ENCODE measurements at regions not wholly inside any gene's neighbourhood (a gene's known extent, or its start where the extent isn't known, plus 50 kb on each side); places are given as distances from the start of the nearest gene placed in this dataset.
"Not testable (repeated sequence)": the region's sequence is repeated elsewhere in the genome, so short reads cannot be mapped to it uniquely, and the experiment has no call there.

DNA sequence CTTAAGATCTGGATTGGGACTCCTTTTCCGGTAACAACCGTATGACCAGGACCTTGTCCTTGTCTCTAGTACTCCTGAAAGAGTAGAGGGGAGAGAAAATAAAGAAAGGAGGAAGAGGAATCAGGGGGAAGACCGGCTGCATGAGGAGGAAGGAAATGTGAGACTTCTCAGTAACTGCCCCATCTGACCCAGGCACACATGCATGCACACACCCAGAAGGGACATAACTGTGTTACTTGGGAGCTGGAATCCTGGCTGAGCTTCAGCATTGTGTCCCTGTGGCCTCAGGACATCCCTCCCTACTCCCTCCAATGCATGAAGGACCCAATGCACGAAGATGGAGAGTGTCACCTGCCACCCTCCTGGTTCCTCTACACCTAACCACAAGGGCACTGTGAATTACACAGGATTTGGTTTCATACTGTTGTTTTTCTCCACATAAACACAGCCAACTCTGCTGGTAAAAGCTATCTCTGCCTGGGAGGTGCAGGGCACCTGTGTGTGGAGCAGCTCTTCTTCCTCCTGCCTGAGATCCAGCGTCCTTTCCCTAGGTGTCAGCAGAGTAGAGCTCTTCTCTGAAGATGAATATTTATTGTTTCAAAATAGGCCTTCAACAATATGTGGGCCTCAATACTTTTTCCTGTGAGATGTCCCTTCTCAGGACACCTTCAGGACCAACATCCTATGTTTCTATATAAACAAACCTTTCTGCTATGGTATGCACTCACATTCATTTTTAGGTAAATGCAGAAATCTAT is 574.1 kb upstream of the ID2 start:
- DNase-seq (ENCODE audit: low spot score) = no peak

DNA sequence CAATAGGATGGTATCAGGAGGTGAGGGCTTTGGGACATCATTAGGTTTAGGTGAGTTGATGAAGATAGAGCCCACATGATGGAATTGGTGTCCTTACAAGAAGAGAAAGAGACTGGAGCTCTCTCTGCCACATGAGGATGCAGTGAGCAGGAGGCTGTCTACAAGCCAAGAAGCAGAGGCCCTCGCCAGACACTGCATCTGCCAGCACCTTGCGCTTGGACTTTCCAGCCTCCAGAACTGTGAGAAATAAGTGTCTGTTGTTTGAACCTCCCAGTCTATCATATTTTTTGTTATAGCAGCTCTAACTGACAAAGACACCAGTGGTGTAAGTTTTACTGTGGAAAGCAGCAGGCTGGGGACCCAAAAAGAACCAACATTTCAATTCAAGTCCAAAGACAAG is 571.1 kb upstream of the ID2 start:
- DNase-seq (ENCODE audit: low spot score) = no peak

DNA sequence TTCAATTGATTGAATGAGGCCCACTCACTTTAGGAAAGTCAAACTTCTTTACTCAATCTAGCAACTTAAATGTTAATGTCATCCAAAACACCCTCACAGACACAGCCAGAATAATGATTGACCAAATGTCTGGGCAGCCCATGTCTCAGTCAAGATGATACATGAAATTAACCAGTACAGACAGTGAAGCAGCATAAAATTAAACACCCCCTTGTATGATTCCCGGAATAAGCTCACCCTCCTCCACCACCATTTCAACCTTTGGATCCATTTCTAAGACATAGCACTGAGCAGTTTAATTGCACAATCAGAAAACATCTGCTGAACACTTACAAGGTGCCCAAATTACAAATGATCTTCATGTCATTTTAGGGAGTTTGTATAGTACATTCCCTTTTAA is 570.7 kb upstream of the ID2 start:
- no peak for DNase-seq (ENCODE audit: low spot score)

DNA sequence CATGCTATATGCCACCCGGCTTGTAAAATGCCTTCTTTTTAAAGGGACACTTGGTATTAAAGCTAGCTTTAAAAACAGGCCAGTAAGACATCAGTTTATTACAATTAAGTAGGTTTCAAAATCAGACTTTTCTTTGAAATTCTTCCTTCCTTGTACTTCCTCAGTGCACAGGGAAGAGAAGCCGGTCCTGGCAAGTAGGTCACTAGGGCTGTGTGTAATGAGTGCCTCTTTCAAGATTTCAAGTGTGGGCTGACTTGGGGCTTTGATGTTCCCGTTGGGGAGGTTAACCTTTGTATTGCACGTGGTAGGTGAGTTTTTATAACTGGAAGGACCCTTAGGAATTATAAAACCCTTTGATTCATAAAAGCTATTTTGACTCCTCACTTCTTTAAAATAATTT is 566.4 kb upstream of the ID2 start:
- no peak for DNase-seq (ENCODE audit: low spot score)

DNA sequence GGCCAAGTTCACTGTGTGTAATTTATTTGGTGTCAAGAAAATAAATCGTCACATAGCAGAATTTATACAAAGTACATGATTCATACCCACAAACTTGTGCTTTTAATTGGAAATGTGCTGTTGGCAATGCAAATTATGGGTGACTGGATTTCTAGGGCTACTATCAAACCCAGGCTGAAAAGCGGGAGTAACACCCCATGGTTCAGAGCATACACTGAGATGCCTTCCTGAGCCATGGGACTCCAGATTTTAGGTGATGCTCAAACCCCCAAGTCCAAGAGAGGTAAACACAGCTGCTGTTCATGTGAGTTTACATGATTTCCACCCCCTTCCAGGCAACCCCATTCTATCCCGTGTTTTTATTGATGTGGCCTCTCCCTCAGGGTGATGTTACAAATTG is 565.9 kb upstream of the ID2 start:
- DNase-seq (ENCODE audit: low spot score) = no peak

DNA sequence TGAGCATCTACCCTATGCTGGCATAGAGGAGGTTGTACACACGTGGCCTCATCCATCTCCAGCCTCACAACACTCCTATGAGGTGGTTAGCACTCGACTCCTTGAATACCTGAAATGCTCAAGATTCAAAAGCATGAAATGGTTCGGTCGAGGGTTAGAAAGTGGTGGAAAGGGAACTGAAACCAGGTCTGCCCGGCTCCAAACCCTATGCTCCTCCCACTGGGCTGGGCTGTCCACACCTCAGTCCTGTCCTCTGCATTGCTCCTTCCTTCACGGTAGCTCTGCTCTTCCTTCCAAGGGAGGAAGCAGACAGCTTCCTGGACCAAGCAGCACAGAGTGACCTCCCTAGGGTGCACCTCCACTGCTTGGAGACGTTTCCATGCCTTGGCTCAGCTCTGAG is 565.2 kb upstream of the ID2 start:
- DNase-seq (ENCODE audit: low spot score) = no peak

DNA sequence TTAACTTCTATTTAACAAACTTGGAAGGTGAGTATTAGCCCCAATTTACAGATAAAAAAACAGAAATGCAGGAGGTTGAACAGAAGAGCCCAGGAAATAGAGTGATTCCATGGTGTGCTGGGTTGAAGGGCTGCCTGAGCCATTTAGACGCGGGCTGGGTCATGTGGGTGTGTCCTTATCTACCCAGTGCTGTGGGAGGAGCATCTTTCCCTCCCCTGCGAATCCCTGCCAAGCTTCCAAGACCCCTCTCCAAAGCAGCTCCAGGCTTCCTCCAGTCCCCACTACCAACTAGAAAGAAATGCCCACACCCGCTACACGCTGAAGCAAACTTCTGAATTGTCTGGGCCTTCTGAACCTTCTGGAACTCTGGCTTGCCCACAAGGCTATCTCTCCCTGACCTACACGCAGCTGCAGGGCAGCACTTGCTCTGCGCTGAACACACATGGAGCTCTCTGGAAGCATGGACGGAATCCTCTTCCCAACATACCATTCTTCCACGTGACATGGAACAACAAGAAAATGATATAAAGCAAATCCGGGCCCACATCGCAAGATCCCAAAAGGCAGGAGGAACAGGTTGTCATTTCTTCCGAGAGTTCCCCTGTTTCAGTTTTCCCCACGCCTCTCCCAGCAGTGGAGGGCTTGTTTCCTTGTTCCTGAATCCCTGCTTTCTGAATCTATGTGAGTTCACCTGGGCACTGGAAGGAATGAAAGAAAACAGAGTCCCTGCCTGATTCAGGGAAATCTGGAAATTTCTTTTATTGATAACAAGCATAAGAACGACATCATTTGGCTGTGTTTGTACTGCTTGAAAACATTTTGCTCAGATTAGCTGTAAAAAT is 562.7 kb upstream of the ID2 start:
- DNase-seq (ENCODE audit: low spot score) = no peak

DNA sequence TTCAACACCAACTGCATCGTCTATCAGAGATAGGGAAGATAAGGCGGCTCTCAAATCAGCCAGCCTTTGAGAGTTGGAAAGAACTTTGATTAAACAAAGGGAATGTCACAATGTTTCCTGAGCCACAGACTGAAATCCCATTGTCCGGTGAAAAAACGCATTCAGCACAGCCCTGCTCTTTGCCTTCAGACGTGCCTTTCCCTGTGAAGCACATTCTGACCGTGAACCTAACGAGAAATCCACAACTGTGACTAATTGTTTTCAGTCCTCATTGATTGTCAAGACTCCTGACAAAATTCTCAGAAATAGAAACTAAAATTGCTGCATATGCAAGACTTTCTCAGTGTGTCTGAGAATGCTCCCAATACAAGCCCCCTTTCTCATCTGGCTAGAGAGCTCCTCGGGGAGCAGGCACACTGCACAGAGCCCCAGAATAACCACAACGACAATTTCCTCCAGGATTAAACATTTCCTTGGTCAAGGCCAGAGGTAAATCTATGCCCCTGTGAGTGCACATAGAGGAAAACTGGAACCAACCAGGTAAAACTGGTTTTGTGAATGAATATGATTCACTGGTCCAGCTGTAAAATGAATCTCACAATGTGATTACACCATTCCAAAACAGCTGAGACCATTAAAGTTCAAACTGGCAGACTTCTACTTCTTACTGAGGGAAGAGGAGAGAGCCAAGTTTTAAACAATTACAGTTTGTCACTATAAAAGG is 561.9 kb upstream of the ID2 start:
- DNase-seq (ENCODE audit: low spot score) = peak; percentile 70

DNA sequence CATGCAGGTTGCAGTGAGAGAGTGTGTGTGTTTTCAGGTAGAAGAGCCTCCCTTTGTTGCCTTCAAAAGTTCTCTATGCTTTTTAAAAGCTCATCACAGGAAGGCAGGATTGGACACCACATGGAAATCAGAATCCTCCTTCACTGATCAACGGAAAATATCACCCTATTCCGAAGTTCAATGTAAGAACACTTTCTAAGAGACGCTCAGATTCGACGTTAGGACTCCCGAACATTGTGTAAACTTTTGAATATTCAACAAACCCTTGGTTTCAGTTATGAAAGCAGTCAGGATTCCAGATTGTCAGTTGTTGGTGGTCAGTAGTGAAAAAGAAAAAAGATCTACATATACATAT is 561.4 kb upstream of the ID2 start:
- DNase-seq (ENCODE audit: low spot score) = no peak

DNA sequence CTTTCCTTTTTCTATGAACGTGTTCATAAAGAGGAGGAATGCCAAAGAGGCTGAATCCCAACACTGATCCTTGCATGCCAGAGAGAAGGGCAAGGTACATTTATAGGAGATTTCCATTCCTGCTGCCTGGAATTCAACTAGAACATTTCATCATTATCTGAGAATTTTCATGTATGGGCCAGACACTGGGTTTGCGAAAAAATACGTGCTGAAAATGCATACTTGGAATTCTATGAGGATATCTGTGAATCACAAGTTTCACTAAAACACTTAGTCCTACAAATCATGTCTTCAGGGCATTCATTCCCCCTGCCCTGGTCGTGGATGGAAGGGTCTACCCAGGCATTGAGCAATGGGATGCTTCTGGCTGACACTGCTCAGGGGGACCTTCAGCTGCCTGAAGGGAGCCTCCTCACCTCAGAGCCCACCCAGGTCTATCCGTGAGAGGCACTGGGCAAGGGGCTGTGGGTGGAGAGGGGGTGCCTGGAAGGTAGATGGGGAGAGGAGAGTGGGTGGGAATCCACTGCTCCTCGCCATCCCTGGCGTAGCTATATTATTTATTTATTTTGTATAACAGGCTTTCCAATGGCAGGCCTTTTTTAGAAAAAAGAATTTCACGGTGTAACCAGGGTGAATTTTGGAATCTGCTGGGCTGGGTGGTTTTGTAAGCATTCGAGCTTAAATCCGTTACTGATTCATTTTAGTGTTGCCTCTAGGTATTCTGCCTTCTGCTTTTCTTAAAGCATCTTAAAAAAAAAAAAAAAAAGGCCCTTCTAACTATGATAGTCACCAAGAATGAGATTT is 560.6 kb upstream of the ID2 start:
- DNase-seq (ENCODE audit: low spot score) = peak; percentile 70

DNA sequence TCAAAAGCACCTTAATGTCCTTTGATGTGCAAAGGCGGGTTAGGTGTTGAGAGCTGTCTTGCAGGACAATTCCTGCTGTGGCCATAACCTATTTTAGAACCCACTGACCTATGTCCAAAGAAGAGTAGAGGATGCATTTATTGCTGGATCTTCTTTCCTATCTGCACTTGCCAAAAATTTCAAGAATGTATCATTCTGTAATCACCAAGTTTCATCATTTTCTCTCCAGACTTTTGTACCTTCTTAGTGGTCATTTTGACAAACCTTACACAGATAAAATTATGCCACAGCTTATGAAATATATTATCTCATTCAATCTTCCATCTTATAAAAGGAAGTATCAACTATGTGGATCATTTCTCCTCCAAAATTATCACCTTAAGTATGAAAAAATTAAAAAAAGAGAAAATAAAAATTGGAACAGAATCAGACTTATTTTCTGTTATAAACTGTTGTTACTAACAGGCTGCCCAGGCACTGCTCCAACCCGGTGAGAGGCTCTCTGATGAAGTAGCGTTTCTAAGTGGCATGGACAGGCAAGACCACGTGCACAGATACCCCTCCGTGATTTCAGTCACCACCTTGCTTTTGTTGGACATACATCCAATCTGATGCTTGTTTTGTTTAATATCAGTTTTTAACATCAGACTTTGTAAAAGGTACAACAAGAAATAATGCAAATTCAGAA is 559.9 kb upstream of the ID2 start:
- no peak for DNase-seq (ENCODE audit: low spot score)

DNA sequence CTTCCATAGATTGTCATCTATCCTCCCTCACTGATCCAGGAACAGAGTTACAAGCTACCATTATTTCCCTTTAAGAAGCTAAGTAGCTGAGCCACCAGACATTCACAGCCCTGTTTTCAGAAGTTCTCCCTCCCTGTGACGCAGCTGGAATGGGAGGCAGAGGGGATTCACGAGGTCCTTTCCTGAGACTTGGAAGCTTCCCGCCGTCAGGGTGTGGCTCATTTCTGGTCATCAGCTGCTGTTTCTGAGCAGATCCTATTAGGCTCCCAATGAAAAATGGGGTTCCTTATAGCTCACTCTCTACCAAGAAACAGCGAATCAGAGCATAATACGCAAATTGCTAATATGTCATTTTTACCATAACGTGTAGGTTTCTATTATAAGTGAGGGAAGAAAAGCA is 559.3 kb upstream of the ID2 start:
- DNase-seq (ENCODE audit: low spot score) = peak; percentile 68

DNA sequence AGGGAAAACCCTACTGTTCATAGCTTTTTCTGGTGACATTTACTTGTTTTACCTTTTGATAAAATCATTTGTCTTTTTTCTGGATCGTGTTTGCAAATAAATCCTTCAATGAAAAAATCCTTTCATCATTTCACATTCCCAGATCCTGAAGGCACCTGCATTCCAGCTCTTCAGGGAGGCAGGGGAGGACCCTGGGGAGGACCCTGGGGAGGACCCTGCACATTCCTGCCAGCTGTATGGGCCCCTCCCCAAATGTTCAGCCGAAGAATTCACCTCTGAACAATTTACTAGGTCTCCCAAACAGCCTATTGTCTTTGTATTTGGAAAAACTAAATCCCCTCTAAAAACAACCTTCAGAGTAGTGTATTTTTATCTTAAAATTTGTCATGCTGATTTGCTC is 558.4 kb upstream of the ID2 start:
- no peak for DNase-seq (ENCODE audit: low spot score)

DNA sequence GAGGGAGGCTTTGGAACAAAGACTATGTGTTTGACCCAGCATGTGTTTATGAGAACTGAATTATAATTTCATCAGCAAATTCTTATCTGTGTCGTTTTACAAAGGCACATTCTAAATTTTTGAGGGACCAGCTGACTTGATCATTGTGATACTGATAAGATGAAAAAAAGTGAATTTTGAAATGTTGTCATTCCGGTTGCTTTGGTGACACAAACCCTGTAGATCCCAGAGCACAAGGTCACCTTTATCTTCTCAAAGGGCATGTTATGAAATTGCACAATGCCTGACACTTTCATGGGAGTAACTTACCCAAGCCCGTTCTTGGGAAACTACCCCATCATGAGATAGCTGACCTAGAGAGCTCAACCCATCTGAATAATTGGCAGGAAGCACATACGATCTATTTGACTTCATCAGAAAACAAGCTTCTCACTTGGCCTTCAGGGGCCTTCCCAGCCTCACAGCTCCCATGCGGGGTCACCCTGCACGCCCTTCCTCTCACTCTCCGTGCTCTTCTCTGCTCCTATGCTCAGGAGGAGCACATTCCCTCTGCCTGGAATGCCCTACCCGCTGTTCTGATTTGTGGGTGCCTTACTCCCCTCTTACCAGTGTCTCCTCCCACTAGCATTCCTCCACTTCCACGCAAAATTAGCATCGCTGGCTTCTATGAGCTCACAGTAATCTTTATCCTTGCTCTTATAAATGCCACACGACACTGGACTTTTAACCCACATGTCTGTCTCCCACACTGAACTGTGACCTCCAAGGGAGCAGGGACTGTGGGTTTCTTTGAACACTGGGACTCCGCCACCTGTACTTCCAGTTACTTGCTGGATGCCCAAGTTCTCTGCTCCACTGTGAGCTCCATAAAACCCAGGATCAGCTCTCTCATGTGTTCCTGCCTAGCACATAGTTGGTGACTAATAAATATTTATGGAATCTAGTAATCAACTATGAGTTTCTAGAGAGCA is 555.8 kb upstream of the ID2 start:
- DNase-seq (ENCODE audit: low spot score) = no peak

DNA sequence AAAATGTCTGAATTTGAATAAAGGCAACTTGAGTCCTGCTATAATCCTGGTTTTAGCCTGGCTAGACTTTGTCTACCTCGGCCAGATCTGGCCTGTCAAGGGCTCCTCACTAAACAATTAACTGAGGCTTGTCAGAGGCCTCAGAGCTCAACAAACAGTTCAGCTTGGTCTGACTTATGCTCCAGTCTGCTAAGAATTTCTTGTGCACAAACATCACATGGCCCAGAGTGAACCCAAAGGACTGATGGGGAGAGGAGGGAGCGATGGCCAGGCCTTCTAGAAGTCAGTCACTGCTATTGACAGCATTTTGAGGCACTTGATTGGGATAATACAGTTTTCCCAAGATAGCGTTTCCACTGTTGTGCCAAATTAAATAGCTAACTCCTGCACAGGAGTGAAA is 555.1 kb upstream of the ID2 start:
- no peak for DNase-seq (ENCODE audit: low spot score)

DNA sequence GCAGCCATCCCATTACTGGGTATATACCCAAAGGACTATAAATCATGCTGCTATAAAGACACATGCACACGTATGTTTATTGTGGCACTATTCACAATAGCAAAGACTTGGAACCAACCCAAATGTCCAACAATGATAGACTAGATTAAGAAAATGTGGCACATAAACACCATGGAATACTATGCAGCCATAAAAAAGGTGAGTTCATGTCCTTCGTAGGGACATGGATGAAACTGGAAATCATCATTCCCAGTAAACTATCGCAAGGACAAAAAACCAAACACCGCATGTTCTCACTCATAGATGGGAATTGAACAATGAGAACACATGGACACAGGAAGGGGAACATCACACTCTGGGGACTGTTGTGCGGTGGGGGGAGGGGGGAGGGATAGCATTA is 550.4 kb upstream of the ID2 start:
- not testable (repeated sequence) for DNase-seq (ENCODE audit: low spot score)

DNA sequence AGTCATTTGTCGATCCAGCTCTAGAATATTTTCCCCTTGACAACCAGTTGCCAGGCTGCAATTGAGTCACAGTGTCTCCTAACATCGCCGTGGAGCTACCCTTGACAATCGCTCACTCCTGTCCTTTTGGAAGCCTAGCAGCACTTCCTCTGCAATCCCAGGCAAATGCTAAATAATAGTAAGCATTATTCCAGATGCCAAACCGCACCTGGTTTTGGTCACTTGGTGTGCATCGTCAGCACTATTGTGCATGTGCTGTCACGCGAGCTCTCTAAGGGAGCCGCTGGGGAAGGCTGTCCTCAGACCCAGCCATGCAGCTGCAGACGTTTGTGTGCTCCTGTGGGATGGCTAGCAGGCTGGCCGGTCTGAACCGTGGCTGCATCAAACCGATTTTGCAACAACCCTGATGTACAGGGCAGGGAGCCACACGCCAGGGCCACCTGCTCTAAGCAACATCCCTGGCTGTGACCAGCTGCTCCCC is 549.5 kb upstream of the ID2 start:
- no peak for DNase-seq (ENCODE audit: low spot score)

DNA sequence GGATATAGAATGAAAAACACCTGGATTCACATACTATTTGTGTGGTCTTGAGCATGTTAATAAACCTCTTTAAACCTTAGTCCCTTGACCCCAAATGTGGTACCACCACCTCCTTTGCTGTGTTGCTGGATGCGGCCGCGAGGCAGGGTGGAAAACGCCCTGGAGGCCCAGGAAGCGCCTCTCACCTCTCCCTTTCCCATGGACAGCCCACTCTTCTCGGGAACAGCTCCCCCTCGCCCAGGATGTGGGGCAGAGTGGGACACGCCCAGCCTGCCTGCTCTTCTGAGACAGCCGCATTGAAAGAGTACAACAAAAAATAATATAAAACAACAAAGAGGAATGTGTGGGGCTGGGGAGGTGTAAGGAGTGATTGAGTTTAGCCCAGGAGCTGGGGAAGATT is 549.0 kb upstream of the ID2 start:
- DNase-seq (ENCODE audit: low spot score) = no peak

DNA sequence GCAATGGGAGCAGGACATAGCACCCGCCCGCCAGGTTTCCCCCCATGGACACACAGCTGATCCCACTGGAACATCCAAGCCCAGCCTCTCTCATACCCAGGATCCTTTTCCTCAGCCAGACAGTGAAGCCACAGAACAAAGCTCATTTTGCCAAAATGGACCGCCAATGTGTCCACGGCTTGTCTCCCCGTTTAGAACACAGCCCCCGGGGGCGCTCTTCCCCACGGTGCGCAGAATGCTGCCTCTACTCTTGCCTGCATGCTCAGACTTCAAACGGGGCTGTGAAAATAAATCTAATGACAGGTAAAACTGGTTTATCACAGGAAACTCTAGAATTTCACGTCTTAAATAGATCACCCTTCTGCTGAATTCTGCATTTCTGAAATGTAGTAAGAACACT is 548.5 kb upstream of the ID2 start:
- DNase-seq (ENCODE audit: low spot score) = peak; percentile 66

DNA sequence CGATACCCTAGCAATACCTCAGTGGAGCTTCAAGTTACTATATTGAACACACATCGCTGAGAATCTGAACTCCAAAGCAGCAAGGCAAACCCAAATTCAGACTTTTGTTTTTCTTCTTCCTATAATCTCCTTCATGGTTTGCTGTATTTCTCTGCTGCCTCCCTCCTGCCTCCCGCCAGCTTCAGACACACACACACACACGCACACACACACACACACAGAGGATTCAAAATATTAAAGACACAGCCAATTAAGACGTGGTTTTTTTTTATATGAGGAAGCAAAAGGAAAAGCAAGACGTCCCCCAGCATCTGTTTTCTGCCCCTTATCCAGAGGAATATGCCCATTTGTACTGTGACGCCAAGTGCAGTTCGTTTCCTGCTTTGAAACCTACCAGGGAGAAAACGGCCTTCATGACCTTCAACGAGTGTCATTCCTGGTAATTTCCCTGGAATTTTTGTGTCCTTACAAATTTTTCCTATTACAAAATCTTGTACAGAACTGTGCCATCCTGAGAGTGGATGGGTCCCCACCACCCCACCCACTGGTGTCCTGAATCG is 547.9 kb upstream of the ID2 start:
- no peak for DNase-seq (ENCODE audit: low spot score)
